SJSA1 (cell line): ENCODE measurements at regions not wholly inside any gene's neighbourhood (a gene's known extent, or its start where the extent isn't known, plus 50 kb on each side); places are given as distances from the start of the nearest gene placed in this dataset.

Experiments used
- DNase-seq, 2 experiments: peaks; one replicate each; pipeline ENCODE4 v3.0.0-alpha.2; 2015 to 2020; ENCODE audit warnings: low spot score in 2 of 2, low read depth in 1 of 2
- H3K27ac ChIP-seq: fragments of 250-450 bp; sonication (Bioruptor Pico); 2 replicates; pipeline ENCODE4 v1.5.1; 2020; ENCODE audit warnings: mild to moderate bottlenecking, moderate library complexity
- H3K27me3 ChIP-seq: fragments of 250-450 bp; sonication (Bioruptor Pico); replicated peaks from 2 replicates; pipeline ENCODE4 v1.5.1; 2020; ENCODE audit warnings: mild to moderate bottlenecking, moderate library complexity
- H3K36me3 ChIP-seq: fragments of 250-450 bp; sonication (Bioruptor Pico); 2 replicates; pipeline ENCODE4 v1.5.1; 2020; ENCODE audit warnings: mild to moderate bottlenecking
- H3K4me1 ChIP-seq: fragments of 250-450 bp; sonication (Bioruptor Pico); replicated peaks from 2 replicates; pipeline ENCODE4 v1.6.1; 2021; ENCODE audit warnings: mild to moderate bottlenecking
- H3K4me3 ChIP-seq: fragments of 250-450 bp; sonication (Bioruptor Pico); 2 replicates; pipeline ENCODE4 v1.5.1; 2020; ENCODE audit warnings: mild to moderate bottlenecking
- H3K9me3 ChIP-seq: fragments of 250-450 bp; sonication (Bioruptor Pico); replicated peaks from 2 replicates; pipeline ENCODE4 v1.5.1; 2020; ENCODE audit warnings: mild to moderate bottlenecking

DNA sequence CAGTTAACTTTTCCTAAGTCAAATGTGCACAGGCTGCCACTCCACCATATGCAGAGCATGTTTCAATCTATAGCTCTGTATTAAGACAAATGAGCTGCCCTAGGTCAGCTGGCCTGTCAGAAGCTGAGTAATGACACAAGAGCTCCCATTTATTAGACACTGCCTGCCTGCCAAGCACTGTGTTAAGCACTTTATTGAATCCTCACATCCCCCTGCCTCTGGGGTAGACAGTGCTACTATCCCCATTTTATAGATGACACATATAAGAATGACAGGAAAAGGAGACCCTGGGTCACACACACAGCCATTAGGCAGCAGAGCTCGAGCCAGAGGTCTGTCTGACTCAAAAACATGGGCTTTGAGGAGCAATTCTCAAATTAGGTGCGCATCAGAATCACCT is 179.8 kb upstream of the PDE1C start:
- H3K36me3 ChIP-seq = no peaks in the 10 kb centered on the region
- H3K27me3 ChIP-seq = peaks cover 7% of the 10 kb centered on the region; the same call in 1 of the 2 replicates
- DNase-seq = no peak

DNA sequence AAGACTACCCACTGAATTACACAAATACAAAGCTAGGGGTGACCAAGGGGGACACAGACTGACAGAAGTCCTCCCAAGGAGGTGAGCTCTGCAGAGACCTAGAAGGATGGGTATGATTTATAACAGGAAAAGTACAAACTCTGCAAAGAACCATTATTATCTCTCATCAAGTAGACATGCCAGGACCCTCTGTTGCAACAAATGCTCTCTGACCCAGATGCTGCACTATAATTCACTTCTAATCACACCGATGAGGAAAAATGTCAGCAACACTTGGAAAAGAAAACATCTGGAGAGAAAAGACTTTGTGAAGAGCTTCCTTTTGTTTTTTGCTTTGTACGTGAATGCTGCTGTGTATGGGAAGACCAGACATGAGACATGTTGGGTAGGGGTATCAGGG is 178.3 kb upstream of the PDE1C start:
- no peak for DNase-seq
- Histone ChIP-seq H3K36me3 (no peaks in the 10 kb centered on the region), H3K9me3 (no peaks in the 10 kb centered on the region), H3K27ac (no peak overlapping the region), H3K4me3 (no peak overlapping the region), H3K27me3 (peaks cover 7% of the 10 kb centered on the region; the same call in 1 of the 2 replicates), H3K4me1 (no peaks in the 10 kb centered on the region)

More for the DNA sequence above, 179.8 kb upstream of the PDE1C start:
- Histone ChIP-seq H3K4me3 (no peak overlapping the region), H3K27ac (no peak overlapping the region), H3K9me3 (no peaks in the 10 kb centered on the region), H3K4me1 (no peaks in the 10 kb centered on the region)

DNA sequence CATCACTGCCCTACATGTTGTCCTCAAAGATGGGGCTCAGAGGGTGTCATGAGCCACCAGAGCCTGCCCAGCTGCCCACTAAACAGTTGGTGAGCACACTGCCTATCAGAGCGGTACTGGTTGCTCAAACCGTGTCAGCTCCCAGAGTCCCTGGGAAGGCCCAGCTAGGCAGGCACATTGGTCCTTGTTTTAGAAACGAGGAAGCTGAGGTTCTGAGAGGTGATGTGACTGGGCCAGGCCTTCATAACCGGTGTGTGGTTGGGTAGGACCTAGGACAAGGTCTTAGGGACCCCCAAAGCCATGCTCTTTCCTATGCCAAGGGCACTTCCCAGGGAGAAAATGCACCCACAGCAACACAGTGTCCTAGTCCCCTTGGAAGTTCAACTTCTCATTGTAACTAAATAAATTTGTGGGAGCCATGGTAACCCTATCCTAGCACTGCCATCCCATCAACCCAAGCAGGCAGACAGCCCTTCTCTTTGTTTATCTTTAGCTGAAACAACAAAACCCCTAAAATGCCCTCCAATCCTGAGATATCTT is 174.7 kb upstream of the PDE1C start:
- Histone ChIP-seq H3K36me3 (no peaks in the 10 kb centered on the region), H3K27me3 (peaks cover 7% of the 10 kb centered on the region; the same call in 1 of the 2 replicates), H3K4me3 (no peak overlapping the region), H3K4me1 (no peaks in the 10 kb centered on the region), H3K27ac (no peak overlapping the region), H3K9me3 (no peaks in the 10 kb centered on the region)
- no peak for DNase-seq

DNA sequence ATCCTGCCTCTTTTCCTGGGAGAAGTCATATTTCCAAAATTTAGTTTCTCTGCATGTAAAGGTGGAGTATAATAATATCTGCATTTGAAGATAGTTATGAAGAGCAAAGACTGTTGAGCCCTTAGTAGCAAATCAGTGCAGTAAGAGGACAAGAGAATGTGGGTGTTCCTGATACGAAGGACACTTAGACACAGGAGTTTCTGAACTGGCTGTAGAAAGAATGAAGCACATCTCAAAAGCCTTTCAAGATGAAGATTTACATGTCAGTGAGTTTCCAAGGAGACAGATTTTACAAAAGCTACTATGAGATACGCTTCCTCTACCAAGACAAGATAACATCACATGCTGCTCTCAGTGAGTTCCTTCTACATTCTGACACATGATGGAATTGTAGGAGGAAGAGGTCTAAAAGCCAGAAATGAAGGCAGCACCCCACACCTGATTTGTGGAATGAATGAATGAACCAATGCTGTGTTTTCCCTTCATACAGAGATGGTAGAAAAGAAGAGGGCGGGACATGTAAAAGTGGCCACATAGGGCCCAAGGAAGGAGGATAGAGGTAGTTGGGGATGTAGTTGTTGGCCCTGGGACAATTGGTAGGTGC is 173.6 kb upstream of the PDE1C start:
- Histone ChIP-seq H3K27me3 (peaks cover 7% of the 10 kb centered on the region; the same call in 1 of the 2 replicates), H3K4me3 (no peak overlapping the region), H3K27ac (no peak overlapping the region), H3K4me1 (no peaks in the 10 kb centered on the region), H3K9me3 (no peaks in the 10 kb centered on the region), H3K36me3 (no peaks in the 10 kb centered on the region)
- DNase-seq = no peak

DNA sequence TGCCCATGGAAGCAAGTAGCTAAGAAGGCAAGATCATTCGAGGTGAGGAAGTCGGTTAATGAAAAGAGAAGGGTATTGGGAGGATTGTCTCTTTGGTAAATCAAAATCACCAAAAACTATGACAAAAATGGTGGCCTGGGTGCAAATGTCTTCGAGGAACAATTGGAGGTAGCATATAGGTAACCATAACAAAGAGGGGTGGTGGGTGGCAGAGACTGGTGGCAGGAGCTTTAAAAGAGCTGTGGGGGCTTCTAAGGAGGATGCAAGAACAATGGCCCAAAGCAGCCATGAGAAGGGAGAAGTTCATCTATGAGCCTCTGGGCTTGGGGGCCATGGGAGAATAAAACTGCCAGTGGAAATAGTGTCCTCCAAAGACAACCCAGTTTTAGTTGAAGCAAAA is 172.2 kb upstream of the PDE1C start:
- Histone ChIP-seq H3K36me3 (no peaks in the 10 kb centered on the region), H3K27me3 (peaks cover 8% of the 10 kb centered on the region), H3K9me3 (no peaks in the 10 kb centered on the region), H3K4me3 (no peak overlapping the region), H3K4me1 (no peaks in the 10 kb centered on the region), H3K27ac (no peak overlapping the region)
- no peak for DNase-seq

DNA sequence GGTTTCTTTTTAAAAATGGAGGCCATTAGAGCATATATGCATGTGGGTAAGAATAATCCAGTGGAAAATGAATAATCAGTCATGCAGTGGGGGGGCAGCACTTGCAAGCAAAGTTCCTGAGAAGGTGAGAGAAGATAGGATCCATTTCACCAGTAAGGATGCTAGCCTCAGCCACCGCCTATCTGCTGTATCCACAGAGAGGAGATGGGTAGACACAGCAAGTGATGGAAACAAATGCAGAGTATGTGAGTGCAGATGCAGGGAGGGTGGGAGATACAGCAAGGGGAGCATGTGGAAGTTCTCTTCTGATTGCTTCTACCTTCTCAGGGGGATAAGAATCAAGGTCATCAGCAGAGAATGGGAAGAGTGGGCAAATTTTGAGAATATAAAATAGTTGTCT is 171.4 kb upstream of the PDE1C start:
- Histone ChIP-seq H3K4me1 (no peaks in the 10 kb centered on the region), H3K36me3 (no peaks in the 10 kb centered on the region), H3K27ac (no peak overlapping the region), H3K27me3 (peaks cover 6% of the 10 kb centered on the region), H3K9me3 (no peaks in the 10 kb centered on the region), H3K4me3 (no peak overlapping the region)
- DNase-seq = no peak

DNA sequence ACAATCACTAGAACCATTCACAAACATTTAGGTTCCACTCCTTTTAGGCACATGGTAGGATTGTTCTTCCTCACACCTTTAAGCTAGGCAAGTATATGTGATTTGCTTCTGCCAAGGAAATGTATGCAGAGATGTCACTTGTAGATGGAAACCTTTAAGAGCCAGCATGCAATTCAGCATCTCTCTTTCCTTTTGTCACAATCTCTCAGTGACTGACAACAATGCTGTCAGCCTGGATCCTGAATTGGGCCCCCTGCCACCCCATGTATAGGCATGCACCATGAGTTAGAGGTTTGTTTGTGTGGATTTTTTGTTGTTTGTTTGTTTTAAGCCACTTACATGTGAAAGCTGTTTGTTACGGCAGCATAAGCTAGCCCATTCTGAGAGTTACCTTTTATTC is 169.6 kb upstream of the PDE1C start:
- no peaks in the 10 kb centered on the region for H3K4me1 ChIP-seq
- no peak for DNase-seq
- no peaks in the 10 kb centered on the region for H3K9me3 ChIP-seq
- H3K36me3 ChIP-seq = no peaks in the 10 kb centered on the region
- H3K4me3 ChIP-seq = no peak overlapping the region
- no peak overlapping the region for H3K27ac ChIP-seq
- peaks cover 5% of the 10 kb centered on the region for H3K27me3 ChIP-seq

DNA sequence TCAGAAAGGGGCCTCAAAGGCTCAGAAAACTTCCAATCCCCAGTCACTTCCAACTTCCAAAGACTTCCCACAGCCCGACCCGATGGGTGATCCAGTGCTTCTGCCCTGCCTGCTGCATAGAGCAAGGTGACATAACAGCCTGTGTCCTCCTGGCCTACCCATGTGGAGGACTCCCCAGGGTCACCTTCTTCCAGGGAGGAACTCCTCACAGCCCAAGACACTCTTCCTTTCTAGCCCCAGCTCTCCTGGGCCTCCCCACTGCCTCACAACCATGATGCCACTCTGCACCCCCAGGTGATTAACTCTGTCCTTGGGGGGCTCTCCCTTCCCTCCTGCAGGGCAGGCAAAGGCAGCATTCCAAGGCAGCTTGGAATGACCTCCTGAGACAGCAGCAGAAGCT is 158.4 kb upstream of the PDE1C start:
- no peak for DNase-seq
- no peaks in the 10 kb centered on the region for H3K4me1 ChIP-seq
- H3K27me3 ChIP-seq = no peaks in the 10 kb centered on the region
- no peaks in the 10 kb centered on the region for H3K9me3 ChIP-seq
- no peak overlapping the region for H3K27ac ChIP-seq
- H3K36me3 ChIP-seq = no peaks in the 10 kb centered on the region
- no peak overlapping the region for H3K4me3 ChIP-seq

DNA sequence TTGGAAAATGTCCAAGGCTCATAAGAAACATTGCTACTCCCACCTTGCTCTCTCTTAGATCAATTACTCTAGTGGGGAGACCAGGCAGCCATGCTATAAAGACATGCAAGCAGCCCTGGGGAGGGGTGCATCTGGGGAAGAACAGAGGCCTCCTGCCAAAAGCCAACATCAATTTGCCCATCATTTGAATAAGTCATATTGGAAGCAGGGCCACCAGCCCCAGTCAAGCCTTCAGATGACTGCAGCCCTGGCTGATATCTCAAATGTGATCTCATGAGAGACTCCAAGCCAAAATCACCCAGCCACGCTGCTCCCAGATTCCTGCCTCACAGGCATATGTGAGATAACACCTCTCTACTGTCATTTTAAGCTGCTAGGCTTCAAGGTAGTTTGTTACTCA is 157.5 kb upstream of the PDE1C start:
- no peaks in the 10 kb centered on the region for H3K4me1 ChIP-seq
- H3K27ac ChIP-seq = no peak overlapping the region
- DNase-seq = no peak
- H3K9me3 ChIP-seq = no peaks in the 10 kb centered on the region
- H3K4me3 ChIP-seq = no peak overlapping the region
- H3K36me3 ChIP-seq = no peaks in the 10 kb centered on the region
- H3K27me3 ChIP-seq = no peaks in the 10 kb centered on the region

DNA sequence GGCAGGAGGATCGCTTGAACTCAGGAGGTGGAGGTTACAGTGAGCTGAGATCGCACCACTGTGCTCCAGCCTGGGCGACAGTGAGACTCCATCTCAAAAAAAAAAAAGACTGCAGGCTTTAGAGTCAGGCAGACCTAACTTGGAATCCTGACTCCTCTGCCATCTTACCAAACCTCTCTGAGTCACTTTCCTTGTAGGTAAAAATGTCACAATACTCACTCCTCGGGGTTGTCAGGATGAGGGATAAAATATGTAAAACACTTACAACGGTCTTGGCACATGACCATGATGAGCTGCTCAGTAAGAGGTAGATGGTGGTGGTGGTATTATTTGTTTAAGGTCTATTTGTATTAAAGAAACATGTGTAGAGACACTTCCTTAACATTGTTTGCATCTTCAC is 154.1 kb upstream of the PDE1C start:
- H3K27ac ChIP-seq = no peak overlapping the region
- DNase-seq = no peak
- H3K9me3 ChIP-seq = no peaks in the 10 kb centered on the region

DNA sequence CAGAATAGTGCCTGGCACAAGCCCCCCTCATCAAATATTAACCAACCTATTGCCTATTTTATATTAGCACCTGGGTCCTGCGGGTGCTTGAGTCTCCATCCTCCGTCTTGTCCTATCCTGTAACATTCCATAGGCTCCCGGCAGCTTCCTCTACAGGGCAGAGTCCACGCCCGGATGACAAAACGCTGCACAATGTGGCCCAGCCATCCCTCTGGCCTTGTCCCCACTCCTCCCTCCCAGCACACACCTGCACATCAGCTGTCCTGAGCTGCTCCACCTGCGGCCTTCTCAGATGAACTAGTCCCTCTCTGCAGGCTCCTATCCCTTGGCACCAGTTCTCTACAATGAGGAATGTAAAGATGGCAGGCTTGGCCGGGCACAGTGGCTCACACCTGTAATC is 153.5 kb upstream of the PDE1C start:
- Histone ChIP-seq H3K9me3 (no peaks in the 10 kb centered on the region), H3K27me3 (no peaks in the 10 kb centered on the region), H3K4me1 (no peaks in the 10 kb centered on the region), H3K4me3 (no peak overlapping the region), H3K36me3 (no peaks in the 10 kb centered on the region), H3K27ac (no peak overlapping the region)
- no peak for DNase-seq

More for the DNA sequence above, 154.1 kb upstream of the PDE1C start:
- no peak overlapping the region for H3K4me3 ChIP-seq
- H3K4me1 ChIP-seq = no peaks in the 10 kb centered on the region
- H3K36me3 ChIP-seq = no peaks in the 10 kb centered on the region
- H3K27me3 ChIP-seq = no peaks in the 10 kb centered on the region

DNA sequence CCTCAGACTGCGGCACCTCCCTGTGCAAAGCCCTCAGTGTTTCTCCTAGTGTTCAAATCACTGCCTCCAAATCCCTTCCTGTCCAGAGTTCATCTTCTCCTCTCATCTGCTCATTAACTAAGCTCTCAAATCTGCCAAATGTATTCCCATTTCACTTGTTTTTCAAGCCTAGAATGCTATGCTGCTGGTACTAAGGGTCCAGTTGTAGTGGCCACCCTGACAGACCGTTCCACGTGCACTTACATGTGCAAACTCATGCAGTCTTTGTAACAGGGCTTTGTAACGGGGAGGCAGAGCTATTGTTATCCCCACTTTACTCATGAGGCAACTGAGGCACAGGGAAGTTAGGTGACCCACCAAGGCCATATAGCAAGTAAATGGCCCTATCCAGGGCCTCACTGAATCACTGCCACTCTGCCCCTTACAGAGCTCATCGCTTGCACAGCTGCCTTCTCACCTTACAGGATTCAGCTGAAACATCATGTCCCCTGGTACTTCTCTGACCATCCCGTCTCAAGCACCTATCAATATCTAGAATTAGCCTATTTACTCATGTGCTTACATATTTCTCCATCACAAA is 153.0 kb upstream of the PDE1C start:
- Histone ChIP-seq H3K9me3 (no peaks in the 10 kb centered on the region), H3K27me3 (no peaks in the 10 kb centered on the region), H3K27ac (no peak overlapping the region), H3K36me3 (no peaks in the 10 kb centered on the region), H3K4me1 (no peaks in the 10 kb centered on the region), H3K4me3 (no peak overlapping the region)
- no peak for DNase-seq

DNA sequence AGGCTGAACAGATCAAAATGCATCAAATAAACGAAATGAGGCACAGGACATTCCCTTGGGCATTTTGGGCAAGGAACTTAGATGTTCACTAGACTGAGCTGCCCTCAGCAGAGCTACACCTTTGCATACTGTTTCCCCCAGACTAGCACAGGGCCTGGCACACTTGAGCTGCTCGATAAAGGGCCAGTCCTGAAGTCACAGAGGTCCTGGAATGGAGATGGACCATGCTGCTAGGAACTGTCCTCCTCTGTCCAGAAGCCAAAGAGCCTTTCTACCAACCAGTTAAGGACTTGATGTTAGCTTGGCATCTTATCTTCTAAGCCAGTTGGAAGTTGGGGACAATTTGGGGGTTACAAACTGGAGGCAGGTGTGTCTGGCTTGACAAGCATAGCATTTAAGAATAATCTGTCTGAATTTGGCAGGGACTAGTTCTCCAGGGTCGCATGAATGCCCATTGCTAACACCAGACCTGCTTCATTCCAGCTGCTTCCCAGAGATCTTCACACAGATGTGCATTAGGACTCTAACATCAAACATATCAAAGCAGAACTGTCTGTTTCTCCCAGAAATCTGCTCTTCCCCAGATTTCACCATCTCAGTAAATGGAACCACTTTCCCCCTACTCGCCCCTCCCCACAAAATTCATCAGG is 152.2 kb upstream of the PDE1C start:
- H3K4me3 ChIP-seq = no peak overlapping the region
- no peaks in the 10 kb centered on the region for H3K27me3 ChIP-seq
- no peaks in the 10 kb centered on the region for H3K9me3 ChIP-seq
- no peaks in the 10 kb centered on the region for H3K36me3 ChIP-seq
- H3K4me1 ChIP-seq = no peaks in the 10 kb centered on the region
- no peak overlapping the region for H3K27ac ChIP-seq
- no peak for DNase-seq

DNA sequence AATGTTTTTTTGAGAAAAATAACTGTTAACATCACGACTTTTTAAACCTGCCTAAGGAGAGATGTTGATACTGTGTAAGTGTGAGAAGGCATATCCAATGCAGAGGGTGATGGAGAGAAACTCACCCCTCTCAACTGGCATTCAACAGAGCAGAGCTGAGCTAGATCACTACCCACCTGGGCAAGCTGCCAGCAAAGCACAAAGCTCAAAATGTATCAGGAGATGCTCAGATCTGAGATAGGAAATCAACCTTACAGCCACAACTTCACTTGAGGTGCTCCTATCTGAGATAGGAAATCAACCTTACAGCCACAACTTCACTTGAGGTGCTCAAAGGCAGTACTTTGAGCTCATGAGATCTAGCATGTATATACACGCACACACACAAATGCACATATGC is 151.5 kb upstream of the PDE1C start:
- no peaks in the 10 kb centered on the region for H3K27me3 ChIP-seq
- DNase-seq = no peak
- no peak overlapping the region for H3K27ac ChIP-seq
- H3K36me3 ChIP-seq = no peaks in the 10 kb centered on the region
- H3K9me3 ChIP-seq = no peaks in the 10 kb centered on the region
- no peak overlapping the region for H3K4me3 ChIP-seq
- no peaks in the 10 kb centered on the region for H3K4me1 ChIP-seq
